ENCODE measurements at regions not wholly inside any gene's neighbourhood (a gene's known extent, or its start where the extent isn't known, plus 50 kb on each side); places are given as distances from the start of the nearest gene placed in this dataset.

DNA sequence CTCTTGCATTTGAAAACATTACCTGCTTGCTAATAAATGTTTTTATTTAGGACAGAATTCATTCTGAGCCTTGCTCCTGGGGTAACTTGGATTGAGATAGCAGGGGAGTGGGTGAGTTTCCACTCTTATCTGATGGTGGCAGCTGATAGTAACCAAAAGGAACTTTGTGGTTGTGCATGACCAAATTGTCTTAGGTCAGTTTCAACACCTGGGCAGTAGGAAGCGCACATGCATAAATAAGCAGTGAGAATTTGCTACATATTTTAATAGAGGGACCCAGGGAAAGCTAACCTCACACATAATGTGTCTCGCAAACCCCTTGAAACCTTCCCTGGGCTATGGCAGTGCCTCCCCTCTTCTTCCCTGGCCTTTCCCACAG lies 65.4 kb upstream of the XCR1 start:
- intact Hi-C loops (cut with micrococcal nuclease): no loop called here

GRCh38 chr3:46091741-46092701 lies 64.7 kb upstream of the XCR1 start:
- POLR2A ChIA-PET: no interaction called here
- CTCF ChIA-PET: interaction anchor here (2.2 to 5.5 kb wide), 2 partner anchors 14 to 279 kb away, joined by 12 to 52 read pairs; partner anchors contain the start of gene CCR5
- TF ChIP-seq, protein P1, sequence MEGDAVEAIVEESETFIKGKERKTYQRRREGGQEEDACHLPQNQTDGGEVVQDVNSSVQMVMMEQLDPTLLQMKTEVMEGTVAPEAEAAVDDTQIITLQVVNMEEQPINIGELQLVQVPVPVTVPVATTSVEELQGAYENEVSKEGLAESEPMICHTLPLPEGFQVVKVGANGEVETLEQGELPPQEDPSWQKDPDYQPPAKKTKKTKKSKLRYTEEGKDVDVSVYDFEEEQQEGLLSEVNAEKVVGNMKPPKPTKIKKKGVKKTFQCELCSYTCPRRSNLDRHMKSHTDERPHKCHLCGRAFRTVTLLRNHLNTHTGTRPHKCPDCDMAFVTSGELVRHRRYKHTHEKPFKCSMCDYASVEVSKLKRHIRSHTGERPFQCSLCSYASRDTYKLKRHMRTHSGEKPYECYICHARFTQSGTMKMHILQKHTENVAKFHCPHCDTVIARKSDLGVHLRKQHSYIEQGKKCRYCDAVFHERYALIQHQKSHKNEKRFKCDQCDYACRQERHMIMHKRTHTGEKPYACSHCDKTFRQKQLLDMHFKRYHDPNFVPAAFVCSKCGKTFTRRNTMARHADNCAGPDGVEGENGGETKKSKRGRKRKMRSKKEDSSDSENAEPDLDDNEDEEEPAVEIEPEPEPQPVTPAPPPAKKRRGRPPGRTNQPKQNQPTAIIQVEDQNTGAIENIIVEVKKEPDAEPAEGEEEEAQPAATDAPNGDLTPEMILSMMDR (IDR thresholded peaks at IDR 0.05; ENCODE audit: unreplicated experiment): no peak
- BruUV-seq (replicated peaks): no TSS peak
- H3K4me1 Mint-ChIP-seq (ENCODE audit: insufficient read depth, unreplicated experiment): peaks cover 4% of the 10 kb centered on the region
- H3K27me3 Mint-ChIP-seq (ENCODE audit: insufficient read depth, unreplicated experiment): no peaks in the 10 kb centered on the region
- intact Hi-C loops (cut with micrococcal nuclease): no loop called here
- DNase-seq (ENCODE audit: unreplicated experiment): no peak
- H3K27ac Mint-ChIP-seq (ENCODE audit: low read depth, unreplicated experiment): no peak overlapping the region
- no peaks in the 10 kb centered on the region for H3K9me3 Mint-ChIP-seq (ENCODE audit: unreplicated experiment)
- no peak overlapping the region for H3K4me3 Mint-ChIP-seq (ENCODE audit: unreplicated experiment)
- H3K36me3 Mint-ChIP-seq (ENCODE audit: insufficient read depth, unreplicated experiment): no peaks in the 10 kb centered on the region

More for the DNA sequence above, 65.4 kb upstream of the XCR1 start:
- no peak overlapping the region for H3K4me3 Mint-ChIP-seq (ENCODE audit: unreplicated experiment)
- ChIA-PET POLR2A (no interaction called here), CTCF (interaction anchor here (0.6 to 2.2 kb wide), 2 partner anchors 14 to 88 kb away, joined by 4 to 12 read pairs; no protein-coding TSS in a partner anchor)
- H3K27me3 Mint-ChIP-seq (ENCODE audit: insufficient read depth, unreplicated experiment): no peaks in the 10 kb centered on the region
- TF ChIP-seq, protein P1 (IDR thresholded peaks at IDR 0.05; ENCODE audit: unreplicated experiment): no peak
- no TSS peak for BruUV-seq (replicated peaks)
- no peaks in the 10 kb centered on the region for H3K9me3 Mint-ChIP-seq (ENCODE audit: unreplicated experiment)
- H3K27ac Mint-ChIP-seq (ENCODE audit: low read depth, unreplicated experiment): no peak overlapping the region
- H3K4me1 Mint-ChIP-seq (ENCODE audit: insufficient read depth, unreplicated experiment): peaks cover 5% of the 10 kb centered on the region
- no peak for DNase-seq (ENCODE audit: unreplicated experiment)
- no peaks in the 10 kb centered on the region for H3K36me3 Mint-ChIP-seq (ENCODE audit: insufficient read depth, unreplicated experiment)

DNA sequence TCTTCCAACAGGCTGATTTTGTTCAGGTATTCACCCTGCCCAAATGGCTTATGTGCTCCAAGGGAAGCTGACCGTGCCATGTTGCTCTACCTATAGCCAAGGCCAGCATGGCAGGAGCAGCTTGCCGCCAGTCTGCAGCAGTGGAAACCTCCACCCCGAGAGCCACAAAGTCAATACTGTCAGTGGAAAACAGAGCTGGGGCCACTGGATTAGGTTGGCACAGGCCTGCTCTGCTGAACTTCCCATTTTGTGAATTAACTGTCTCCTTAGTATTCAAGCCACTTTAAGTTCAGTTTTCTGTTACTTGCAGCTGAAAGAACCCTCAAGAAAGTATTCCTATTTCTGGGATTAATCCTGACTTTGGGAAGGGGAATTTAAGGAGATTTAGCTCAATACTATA lies 63.8 kb upstream of the XCR1 start:
- TF ChIP-seq, protein P1 (IDR thresholded peaks at IDR 0.05; ENCODE audit: unreplicated experiment): no peak
- no TSS peak for BruUV-seq (replicated peaks)
- ChIA-PET CTCF (interaction anchor here (0.8 to 5.5 kb wide), 4 partner anchors 8 to 280 kb away, joined by 3 to 52 read pairs (median 4); partner anchors contain the start of gene CCR5), POLR2A (interaction anchor here (1.0 to 1.2 kb wide), 2 partner anchors 10 to 287 kb away, joined by 3 to 4 read pairs; no protein-coding TSS in a partner anchor)
- H3K9me3 Mint-ChIP-seq (ENCODE audit: unreplicated experiment): no peaks in the 10 kb centered on the region
- H3K27me3 Mint-ChIP-seq (ENCODE audit: insufficient read depth, unreplicated experiment): no peaks in the 10 kb centered on the region
- no peak overlapping the region for H3K27ac Mint-ChIP-seq (ENCODE audit: low read depth, unreplicated experiment)
- H3K4me3 Mint-ChIP-seq (ENCODE audit: unreplicated experiment): no peak overlapping the region
- no peak for DNase-seq (ENCODE audit: unreplicated experiment)
- intact Hi-C loops (cut with micrococcal nuclease): no loop called here
- H3K4me1 Mint-ChIP-seq (ENCODE audit: insufficient read depth, unreplicated experiment): peaks cover 4% of the 10 kb centered on the region
- no peaks in the 10 kb centered on the region for H3K36me3 Mint-ChIP-seq (ENCODE audit: insufficient read depth, unreplicated experiment)

GRCh38 chr3:46090161-46090591 lies 62.9 kb upstream of the XCR1 start:
- no TSS peak for BruUV-seq (replicated peaks)
- peak overlapping the region; percentile 28 for H3K27ac Mint-ChIP-seq (ENCODE audit: low read depth, unreplicated experiment)
- H3K27me3 Mint-ChIP-seq (ENCODE audit: insufficient read depth, unreplicated experiment): no peaks in the 10 kb centered on the region
- no peaks in the 10 kb centered on the region for H3K36me3 Mint-ChIP-seq (ENCODE audit: insufficient read depth, unreplicated experiment)
- CTCF ChIA-PET: interaction anchor here (0.6 to 5.5 kb wide), 8 partner anchors 9 to 1050 kb away, joined by 3 to 52 read pairs (median 6); partner anchors contain the start of gene CCR5
- peaks cover 4% of the 10 kb centered on the region for H3K4me1 Mint-ChIP-seq (ENCODE audit: insufficient read depth, unreplicated experiment)
- POLR2A ChIA-PET: interaction anchor here (1.0 to 1.2 kb wide), 2 partner anchors 11 to 288 kb away, joined by 3 to 4 read pairs; no protein-coding TSS in a partner anchor
- H3K9me3 Mint-ChIP-seq (ENCODE audit: unreplicated experiment): no peaks in the 10 kb centered on the region
- H3K4me3 Mint-ChIP-seq (ENCODE audit: unreplicated experiment): no peak overlapping the region
- TF ChIP-seq, protein P1 (IDR thresholded peaks at IDR 0.05; ENCODE audit: unreplicated experiment): no peak
- intact Hi-C loops (cut with micrococcal nuclease): no loop called here
- peak; percentile 47 for DNase-seq (ENCODE audit: unreplicated experiment)

Measured in MCF 10A (cell line).